Psoas muscle (tissue), 7 donors: ENCODE measurements at regions not wholly inside any gene's neighbourhood (a gene's known extent, or its start where the extent isn't known, plus 50 kb on each side); places are given as distances from the start of the nearest gene placed in this dataset.

Experiments
- ATAC-seq, 4 donors: fragments of 200-7000 bp; cut with Tn5 transposase; one replicate each; pipeline ENCODE4 v1.9.1; 2020; ENCODE audit warnings: moderate library complexity in 3 of 4, mild to moderate bottlenecking in 2 of 4
- DNase-seq, 2 donors: peaks; one replicate each; pipeline ENCODE4 v3.0.0-alpha.2; 2020
- H3K27ac ChIP-seq: fragments of 200-600 bp; one replicate; pipeline ENCODE4 v1.8.0; 2022
- H3K27me3 ChIP-seq, 3 donors: fragments of 200-600 bp in 1 of 3; one replicate each; pipeline versions ENCODE4 v1.6.1 to v1.8.0; 2013 to 2022; ENCODE audit warnings: low read length in 2 of 3, mild to moderate bottlenecking in 2 of 3, moderate library complexity in 1 of 3; ENCODE audit not compliant: insufficient read depth in 3 of 3
- H3K36me3 ChIP-seq, 2 donors: fragments of 200-600 bp in 1 of 2; one replicate each; pipeline versions ENCODE4 v1.6.1 to v1.8.0; 2013 to 2022; ENCODE audit warnings: low read depth in 1 of 2, mild to moderate bottlenecking in 1 of 2, moderate library complexity in 1 of 2; ENCODE audit not compliant: insufficient read depth in 1 of 2
- H3K4me1 ChIP-seq: fragments of 200-600 bp; one replicate; pipeline ENCODE4 v1.8.0; 2022
- H3K4me3 ChIP-seq: fragments of 200-600 bp; one replicate; pipeline ENCODE4 v1.8.0; 2022; ENCODE audit warnings: mild to moderate bottlenecking
- H3K9me3 ChIP-seq: fragments of 200-600 bp; one replicate; pipeline ENCODE4 v1.8.0; 2022
- WGBS, 3 donors: extraction: QIAGEN DNeasy Blood & Tissue Kit; methylation state at CpG; one replicate each; pipeline versions ENCODE4 v1.1.6 to v1.1.7; 2013; 5-methylcytosine and 5-hydroxymethylcytosine counted together
- intact Hi-C, 2 donors: fragments of 100-400 bp; cut with DNase I; formaldehyde crosslinking; loops; one replicate each; pipeline versions ENCODE4 v1.11.0 to v1.14.2; 2022
- TF ChIP-seq, protein P1 (sequence below): fragments of 200-600 bp; IDR thresholded peaks from one replicate; pipeline ENCODE4 v1.8.0; 2022; ENCODE audit warnings: antibody characterized with exemption
- donor health status: healthy with polysubstance abuse.
- donor health status: DM: no; HTN: no; CAD: no; lungs with moderate emphysema.
- donor health status: Bipolar disorder and iron deficiency.
- donor health status: healthy.
- donor health status: DM: yes; HTN: yes; CAD: no.
- donor health status: DM: no; HTN: no; CAD: no.
- donor health status: DM: yes; HTN: yes; CAD: no.

DNA sequence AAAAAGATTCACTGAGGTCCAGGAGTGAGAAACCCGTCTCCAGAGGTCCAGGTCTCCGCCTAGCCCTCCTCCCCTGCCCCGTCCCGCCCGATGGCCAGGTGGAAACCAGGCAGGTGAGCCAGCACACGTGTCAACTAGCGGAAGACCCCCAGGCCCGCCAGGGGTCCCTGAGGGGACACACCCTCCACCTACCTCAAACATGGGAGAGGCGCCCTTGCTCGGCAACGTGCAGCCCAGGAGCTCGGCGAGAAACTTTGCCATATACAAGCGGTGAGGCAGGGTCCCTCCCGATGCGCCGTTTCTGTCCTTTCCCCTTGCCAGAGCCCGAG lies 330.0 kb downstream of the HNRNPD start:
- WGBS, 3 donors: 1 to 5% (median 2%) methylated on average over 17 to 18 of the region's 18 CpGs
- intact Hi-C loops: no loop called here
- H3K27me3 ChIP-seq: peaks cover 0 to 39% (median 3%) of the 10 kb centered on the region in 3 donors

DNA sequence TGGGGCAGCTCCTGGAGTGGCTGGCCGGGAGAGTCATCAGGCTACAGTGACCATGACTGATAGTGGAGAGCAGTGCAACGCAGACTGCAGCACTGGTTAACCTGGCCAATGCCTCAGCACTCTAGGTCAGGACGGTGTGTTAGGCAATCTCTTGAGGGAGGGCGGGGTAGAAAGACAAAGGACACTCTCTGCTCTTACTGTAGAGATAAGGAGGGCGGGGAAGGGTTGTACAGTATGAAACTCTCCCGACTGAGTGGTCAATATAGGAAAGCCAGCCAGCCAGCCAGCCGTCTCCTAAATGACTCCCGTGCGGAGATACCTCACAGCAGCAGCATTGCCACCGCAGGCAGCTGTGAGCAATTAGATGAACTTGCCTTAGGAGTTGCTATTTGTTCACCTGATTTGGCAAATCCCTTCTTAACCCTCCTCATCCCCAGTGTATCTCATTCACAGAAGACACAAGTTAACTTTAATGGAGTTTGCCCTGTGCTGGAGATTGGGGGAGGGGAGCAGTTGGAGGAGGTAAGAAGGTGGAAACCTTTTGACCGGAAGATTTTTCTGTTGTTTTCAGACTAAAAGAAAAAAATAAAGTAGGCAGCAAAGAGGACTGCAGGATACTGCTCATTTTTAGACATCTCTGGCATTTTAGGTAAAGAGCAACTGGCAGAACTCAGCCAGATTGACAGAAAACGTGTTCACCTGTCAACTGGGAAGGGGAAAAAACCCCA lies 330.5 kb downstream of the HNRNPD start:
- peaks cover 0 to 39% (median 3%) of the 10 kb centered on the region in 3 donors for H3K27me3 ChIP-seq
- peak overlapping the region; percentile 68 for H3K4me3 ChIP-seq
- H3K9me3 ChIP-seq: no peaks in the 10 kb centered on the region
- H3K4me1 ChIP-seq: peaks cover 3% of the 10 kb centered on the region
- H3K36me3 ChIP-seq: no peaks in the 10 kb centered on the region
- intact Hi-C loops: no loop called here
- TF ChIP-seq, protein P1, sequence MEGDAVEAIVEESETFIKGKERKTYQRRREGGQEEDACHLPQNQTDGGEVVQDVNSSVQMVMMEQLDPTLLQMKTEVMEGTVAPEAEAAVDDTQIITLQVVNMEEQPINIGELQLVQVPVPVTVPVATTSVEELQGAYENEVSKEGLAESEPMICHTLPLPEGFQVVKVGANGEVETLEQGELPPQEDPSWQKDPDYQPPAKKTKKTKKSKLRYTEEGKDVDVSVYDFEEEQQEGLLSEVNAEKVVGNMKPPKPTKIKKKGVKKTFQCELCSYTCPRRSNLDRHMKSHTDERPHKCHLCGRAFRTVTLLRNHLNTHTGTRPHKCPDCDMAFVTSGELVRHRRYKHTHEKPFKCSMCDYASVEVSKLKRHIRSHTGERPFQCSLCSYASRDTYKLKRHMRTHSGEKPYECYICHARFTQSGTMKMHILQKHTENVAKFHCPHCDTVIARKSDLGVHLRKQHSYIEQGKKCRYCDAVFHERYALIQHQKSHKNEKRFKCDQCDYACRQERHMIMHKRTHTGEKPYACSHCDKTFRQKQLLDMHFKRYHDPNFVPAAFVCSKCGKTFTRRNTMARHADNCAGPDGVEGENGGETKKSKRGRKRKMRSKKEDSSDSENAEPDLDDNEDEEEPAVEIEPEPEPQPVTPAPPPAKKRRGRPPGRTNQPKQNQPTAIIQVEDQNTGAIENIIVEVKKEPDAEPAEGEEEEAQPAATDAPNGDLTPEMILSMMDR: no peak
- H3K27ac ChIP-seq: no peak overlapping the region
- WGBS, 3 donors: 22 to 25% (median 23%) methylated on average over 12 of the region's 12 CpGs
- DNase-seq: no peak
- peak in 2 of 4 donors; percentile 31 to 45 for ATAC-seq

More for the DNA sequence above, 330.0 kb downstream of the HNRNPD start:
- no peak overlapping the region for H3K27ac ChIP-seq
- DNase-seq: no peak
- H3K4me3 ChIP-seq: peak overlapping the region; percentile 68
- no peaks in the 10 kb centered on the region for H3K9me3 ChIP-seq
- TF ChIP-seq, protein P1: no peak
- peaks cover 3% of the 10 kb centered on the region for H3K4me1 ChIP-seq
- no peaks in the 10 kb centered on the region for H3K36me3 ChIP-seq
- ATAC-seq: no peak

DNA sequence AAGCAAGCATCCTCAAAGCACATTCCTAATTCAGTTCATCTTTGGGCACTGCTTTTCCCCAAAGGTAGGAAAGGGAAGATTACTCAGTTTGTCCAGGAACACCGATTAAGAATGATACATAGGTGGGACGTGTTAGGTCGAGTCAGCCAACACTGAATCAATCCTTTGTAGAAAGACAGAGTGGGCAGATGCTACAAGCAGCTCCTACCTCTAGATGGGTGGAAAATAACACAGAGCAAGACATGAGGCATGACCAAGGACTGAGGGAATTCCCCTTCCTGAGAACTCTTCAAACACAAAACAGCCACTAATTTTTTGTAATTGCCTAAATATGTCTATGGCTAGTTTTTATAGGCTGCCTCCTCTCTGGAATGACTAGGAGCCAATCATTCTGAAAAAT lies 331.7 kb downstream of the HNRNPD start:
- intact Hi-C loops: no loop called here
- H3K4me1 ChIP-seq: peaks cover 3% of the 10 kb centered on the region
- no peaks in the 10 kb centered on the region for H3K36me3 ChIP-seq
- no peak overlapping the region for H3K27ac ChIP-seq
- TF ChIP-seq, protein P1: no peak
- no peaks in the 10 kb centered on the region for H3K9me3 ChIP-seq
- 67 to 81% (median 72%) methylated on average over 3 of the region's 3 CpGs for WGBS, 3 donors
- peaks cover 0 to 39% (median 5%) of the 10 kb centered on the region in 3 donors for H3K27me3 ChIP-seq
- DNase-seq: no peak
- no peak for ATAC-seq
- no peak overlapping the region for H3K4me3 ChIP-seq

DNA sequence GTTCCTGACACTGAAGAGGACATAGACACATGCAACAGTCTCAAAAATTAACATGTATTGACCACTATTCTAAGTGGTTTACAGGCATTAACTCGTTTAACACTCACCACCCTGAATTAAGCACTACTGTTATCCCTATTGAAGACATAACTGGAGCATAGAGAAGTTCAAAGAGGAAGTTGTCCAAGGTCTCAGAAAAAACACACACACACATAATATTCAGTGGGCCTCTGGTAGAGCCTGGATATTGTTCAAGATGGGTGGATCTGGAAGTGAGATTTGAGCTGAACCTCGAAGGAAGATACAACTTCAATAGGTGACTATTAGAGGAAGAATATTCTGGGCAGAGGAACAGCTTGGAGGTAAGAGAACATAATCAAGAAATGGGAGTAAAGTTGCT lies 334.9 kb downstream of the HNRNPD start:
- H3K27me3 ChIP-seq: peaks cover 0 to 25% (median 2%) of the 10 kb centered on the region in 3 donors
- no peak overlapping the region for H3K4me3 ChIP-seq
- no peak for DNase-seq
- TF ChIP-seq, protein P1: no peak
- peaks cover 3% of the 10 kb centered on the region for H3K4me1 ChIP-seq
- ATAC-seq: no peak
- 32 to 52% (median 49%) methylated on average over 2 of the region's 2 CpGs for WGBS, 3 donors
- H3K9me3 ChIP-seq: no peaks in the 10 kb centered on the region
- no peak overlapping the region for H3K27ac ChIP-seq
- intact Hi-C loops: no loop called here
- no peaks in the 10 kb centered on the region for H3K36me3 ChIP-seq

DNA sequence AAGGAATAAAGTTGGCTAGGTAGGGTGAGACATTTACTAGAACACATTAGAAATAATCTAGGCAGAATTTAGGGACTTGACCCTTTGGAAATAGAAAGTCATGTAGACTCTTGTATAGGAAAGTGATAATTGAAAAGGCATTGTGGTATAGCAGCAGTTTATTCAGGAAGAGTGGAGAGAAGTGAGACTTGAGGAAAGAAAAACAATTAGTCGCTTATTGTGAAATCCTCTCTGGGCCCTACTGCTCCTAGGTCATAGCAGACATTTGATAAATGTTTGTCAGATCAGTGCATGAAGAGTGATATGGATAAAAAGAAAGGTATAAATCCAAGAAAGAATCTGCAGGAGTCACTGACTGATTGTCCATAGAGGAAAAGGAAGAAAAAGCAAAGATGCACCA lies 337.6 kb downstream of the HNRNPD start:
- ATAC-seq (no peak), DNase-seq (no peak)
- intact Hi-C loops: no loop called here
- H3K36me3 ChIP-seq: no peaks in the 10 kb centered on the region
- no peak overlapping the region for H3K27ac ChIP-seq
- H3K4me1 ChIP-seq: no peaks in the 10 kb centered on the region
- no peaks in the 10 kb centered on the region for H3K9me3 ChIP-seq
- WGBS, 3 donors: 38 to 98% (median 49%) methylated on average over 1 of the region's 1 CpG
- peaks cover 0 to 5% (median 2%) of the 10 kb centered on the region in 3 donors for H3K27me3 ChIP-seq
- H3K4me3 ChIP-seq: no peak overlapping the region
- TF ChIP-seq, protein P1: no peak
